ENCODE measurements at regions not wholly inside any gene's neighbourhood (a gene's known extent, or its start where the extent isn't known, plus 50 kb on each side); places are given as distances from the start of the nearest gene placed in this dataset.
"Not testable (repeated sequence)": the region's sequence is repeated elsewhere in the genome, so short reads cannot be mapped to it uniquely, and the experiment has no call there.

GRCh38 chr6:170221052-170221752 lies 69.7 kb downstream of the DLL1 start:
- peak; percentile 56 for DNase-seq

GRCh38 chr6:170213637-170214018 lies 77.2 kb downstream of the DLL1 start:
- in situ Hi-C loops (cut with MboI; ENCODE audit: low pct_unique_long_range_greater_than_20kb, low sequenced_read_pairs); DNase-seq: not testable (repeated sequence)

More at GRCh38 chr6:170221052-170221752, 69.7 kb downstream of the DLL1 start:
- in situ Hi-C loops (cut with MboI; ENCODE audit: low pct_unique_long_range_greater_than_20kb, low sequenced_read_pairs), result no loop called here

GRCh38 chr6:170212956-170213636 lies 77.8 kb downstream of the DLL1 start:
- DNase-seq, result no peak
- in situ Hi-C loops (cut with MboI; ENCODE audit: low pct_unique_long_range_greater_than_20kb, low sequenced_read_pairs), result no loop called here

- no peak for DNase-seq
- in situ Hi-C loops (cut with MboI; ENCODE audit: low pct_unique_long_range_greater_than_20kb, low sequenced_read_pairs), result no loop called here
Measured at GRCh38 chr6:170212051-170212756, 78.7 kb downstream of the DLL1 start.

- DNase-seq, result no peak
- in situ Hi-C loops (cut with MboI; ENCODE audit: low pct_unique_long_range_greater_than_20kb, low sequenced_read_pairs), result no loop called here
Measured at GRCh38 chr6:170211404-170212025, 79.4 kb downstream of the DLL1 start.

GRCh38 chr6:170210651-170211403 lies 80.1 kb downstream of the DLL1 start:
- in situ Hi-C loops (cut with MboI; ENCODE audit: low pct_unique_long_range_greater_than_20kb, low sequenced_read_pairs), result no loop called here
- no peak for DNase-seq

GRCh38 chr6:170210026-170210390 lies 80.9 kb downstream of the DLL1 start:
- no peak for DNase-seq
- in situ Hi-C loops (cut with MboI; ENCODE audit: low pct_unique_long_range_greater_than_20kb, low sequenced_read_pairs), result no loop called here

GRCh38 chr6:170209354-170210025 lies 81.4 kb downstream of the DLL1 start:
- no peak for DNase-seq
- in situ Hi-C loops (cut with MboI; ENCODE audit: low pct_unique_long_range_greater_than_20kb, low sequenced_read_pairs), result no loop called here

GRCh38 chr6:170208651-170209353 lies 82.1 kb downstream of the DLL1 start:
- in situ Hi-C loops (cut with MboI; ENCODE audit: low pct_unique_long_range_greater_than_20kb, low sequenced_read_pairs), result no loop called here
- no peak for DNase-seq

GRCh38 chr6:170208182-170208601 lies 82.7 kb downstream of the DLL1 start:
- in situ Hi-C loops (cut with MboI; ENCODE audit: low pct_unique_long_range_greater_than_20kb, low sequenced_read_pairs), result no loop called here
- DNase-seq, result no peak

- DNase-seq, result no peak
- in situ Hi-C loops (cut with MboI; ENCODE audit: low pct_unique_long_range_greater_than_20kb, low sequenced_read_pairs), result no loop called here
Measured at GRCh38 chr6:170207586-170208181, 83.2 kb downstream of the DLL1 start.

GRCh38 chr6:170206851-170207431 lies 83.9 kb downstream of the DLL1 start:
- in situ Hi-C loops (cut with MboI; ENCODE audit: low pct_unique_long_range_greater_than_20kb, low sequenced_read_pairs), result no loop called here
- no peak for DNase-seq

- in situ Hi-C loops (cut with MboI; ENCODE audit: low pct_unique_long_range_greater_than_20kb, low sequenced_read_pairs), result no loop called here
- DNase-seq, result no peak
Measured at GRCh38 chr6:170206317-170206621, 84.6 kb downstream of the DLL1 start.

GRCh38 chr6:170205534-170206316 lies 85.2 kb downstream of the DLL1 start:
- in situ Hi-C loops (cut with MboI; ENCODE audit: low pct_unique_long_range_greater_than_20kb, low sequenced_read_pairs), result no loop called here
- DNase-seq, result no peak

GRCh38 chr6:170205126-170205525 lies 85.8 kb downstream of the DLL1 start:
- no peak for DNase-seq
- in situ Hi-C loops (cut with MboI; ENCODE audit: low pct_unique_long_range_greater_than_20kb, low sequenced_read_pairs), result no loop called here

GRCh38 chr6:170203212-170203611 lies 87.7 kb downstream of the DLL1 start:
- no peak for DNase-seq
- in situ Hi-C loops (cut with MboI; ENCODE audit: low pct_unique_long_range_greater_than_20kb, low sequenced_read_pairs), result no loop called here
